ENCODE measurements at regions not wholly inside any gene's neighbourhood (a gene's known extent, or its start where the extent isn't known, plus 50 kb on each side); places are given as distances from the start of the nearest gene placed in this dataset.

GRCh38 chr6:84492241-84493165 is 265.1 kb upstream of the CEP162 start:
- no peak for DNase-seq (ENCODE audit: low read depth)
- H3K4me3 ChIP-seq (ENCODE audit: low read depth, low read length), result no peak overlapping the region
- in situ Hi-C loops (cut with HindIII; ENCODE audit: low sequenced_read_pairs), result no loop called here
- TF ChIP-seq, protein P1, sequence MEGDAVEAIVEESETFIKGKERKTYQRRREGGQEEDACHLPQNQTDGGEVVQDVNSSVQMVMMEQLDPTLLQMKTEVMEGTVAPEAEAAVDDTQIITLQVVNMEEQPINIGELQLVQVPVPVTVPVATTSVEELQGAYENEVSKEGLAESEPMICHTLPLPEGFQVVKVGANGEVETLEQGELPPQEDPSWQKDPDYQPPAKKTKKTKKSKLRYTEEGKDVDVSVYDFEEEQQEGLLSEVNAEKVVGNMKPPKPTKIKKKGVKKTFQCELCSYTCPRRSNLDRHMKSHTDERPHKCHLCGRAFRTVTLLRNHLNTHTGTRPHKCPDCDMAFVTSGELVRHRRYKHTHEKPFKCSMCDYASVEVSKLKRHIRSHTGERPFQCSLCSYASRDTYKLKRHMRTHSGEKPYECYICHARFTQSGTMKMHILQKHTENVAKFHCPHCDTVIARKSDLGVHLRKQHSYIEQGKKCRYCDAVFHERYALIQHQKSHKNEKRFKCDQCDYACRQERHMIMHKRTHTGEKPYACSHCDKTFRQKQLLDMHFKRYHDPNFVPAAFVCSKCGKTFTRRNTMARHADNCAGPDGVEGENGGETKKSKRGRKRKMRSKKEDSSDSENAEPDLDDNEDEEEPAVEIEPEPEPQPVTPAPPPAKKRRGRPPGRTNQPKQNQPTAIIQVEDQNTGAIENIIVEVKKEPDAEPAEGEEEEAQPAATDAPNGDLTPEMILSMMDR (IDR thresholded peaks at IDR 0.05; ENCODE audit: low read depth, low read length, missing control alignments), result no peak

DNA sequence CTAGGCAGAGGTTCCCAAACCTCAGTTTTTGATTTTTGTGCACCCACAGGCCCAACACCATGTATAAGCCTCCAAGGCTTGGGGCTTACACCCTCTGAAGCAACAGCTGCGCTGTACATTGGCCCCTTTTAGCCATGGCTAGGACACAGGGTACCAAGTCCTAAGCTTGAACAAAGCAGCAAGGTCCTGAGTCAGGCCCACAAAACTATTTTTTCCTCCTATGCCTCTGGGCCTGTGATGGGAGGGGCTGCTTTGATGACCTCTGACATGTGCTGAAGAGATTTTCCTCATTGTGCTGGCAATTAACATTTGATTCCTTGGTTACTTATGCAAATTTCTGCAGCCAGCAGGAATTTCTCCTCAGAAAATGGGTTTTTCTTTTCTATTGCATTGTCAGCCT is 262.2 kb upstream of the CEP162 start:
- no peak for DNase-seq (ENCODE audit: low read depth)
- in situ Hi-C loops (cut with HindIII; ENCODE audit: low sequenced_read_pairs), result no loop called here
- TF ChIP-seq, protein P1 (IDR thresholded peaks at IDR 0.05; ENCODE audit: low read depth, low read length, missing control alignments), result no peak
- no peak overlapping the region for H3K4me3 ChIP-seq (ENCODE audit: low read depth, low read length)

- in situ Hi-C loops (cut with HindIII; ENCODE audit: low sequenced_read_pairs), result no loop called here
- DNase-seq (ENCODE audit: low read depth), result no peak
- no peak overlapping the region for H3K4me3 ChIP-seq (ENCODE audit: low read depth, low read length)
- TF ChIP-seq, protein P1 (IDR thresholded peaks at IDR 0.05; ENCODE audit: low read depth, low read length, missing control alignments), result no peak
Observed at GRCh38 chr6:84486526-84486925, 259.1 kb upstream of the CEP162 start.

DNA sequence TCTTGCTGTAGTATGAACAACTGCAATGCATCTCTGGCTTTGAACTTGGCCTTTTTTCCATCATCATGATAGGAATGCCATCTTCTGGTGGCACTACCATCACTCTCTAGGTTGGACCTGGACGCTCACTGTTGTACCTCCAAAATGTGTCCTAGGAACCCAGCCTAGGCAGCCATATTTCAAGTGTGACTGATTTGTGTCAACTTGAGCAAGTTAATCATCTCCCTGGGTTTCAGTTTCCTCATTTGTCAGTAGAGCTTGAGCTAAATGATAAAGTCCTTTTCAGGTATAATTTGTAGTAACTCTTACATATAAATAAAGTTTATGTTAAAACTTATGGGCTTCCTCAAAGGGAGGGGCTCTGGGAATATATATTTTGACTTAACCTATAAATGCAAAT is 241.7 kb upstream of the CEP162 start:
- in situ Hi-C loops (cut with HindIII; ENCODE audit: low sequenced_read_pairs), result no loop called here
- H3K4me3 ChIP-seq (ENCODE audit: low read depth, low read length), result no peak overlapping the region
- no peak for DNase-seq (ENCODE audit: low read depth)
- TF ChIP-seq, protein P1 (IDR thresholded peaks at IDR 0.05; ENCODE audit: low read depth, low read length, missing control alignments), result no peak

DNA sequence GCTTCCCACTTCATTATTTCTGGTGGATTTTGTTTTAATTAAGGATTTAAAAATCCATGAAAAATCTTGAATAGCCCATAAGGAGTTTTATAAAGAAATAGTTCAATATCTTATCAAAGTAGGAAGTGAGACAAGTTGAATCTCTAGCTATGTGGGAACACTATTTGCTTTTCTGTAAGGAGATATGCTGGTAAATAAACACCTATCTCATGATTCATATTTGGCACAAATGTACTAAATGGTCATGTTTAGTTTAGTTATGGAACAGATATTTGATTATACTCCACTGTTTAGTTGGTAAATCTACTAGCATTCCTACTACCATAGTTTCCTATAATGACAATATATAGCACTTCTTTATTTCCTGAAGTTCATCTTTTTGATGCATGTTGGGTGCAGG is 239.9 kb upstream of the CEP162 start:
- DNase-seq (ENCODE audit: low read depth), result no peak
- TF ChIP-seq, protein P1 (IDR thresholded peaks at IDR 0.05; ENCODE audit: low read depth, low read length, missing control alignments), result no peak
- no peak overlapping the region for H3K4me3 ChIP-seq (ENCODE audit: low read depth, low read length)
- in situ Hi-C loops (cut with HindIII; ENCODE audit: low sequenced_read_pairs), result no loop called here

- in situ Hi-C loops (cut with HindIII; ENCODE audit: low sequenced_read_pairs), result no loop called here
- TF ChIP-seq, protein P1 (IDR thresholded peaks at IDR 0.05; ENCODE audit: low read depth, low read length, missing control alignments), result no peak
- no peak overlapping the region for H3K4me3 ChIP-seq (ENCODE audit: low read depth, low read length)
- peak; percentile 63 for DNase-seq (ENCODE audit: low read depth)
Observed at GRCh38 chr6:84466511-84466910, 239.1 kb upstream of the CEP162 start.
